CD4-positive, alpha-beta T cell (primary cell): ENCODE measurements at regions not wholly inside any gene's neighbourhood (a gene's known extent, or its start where the extent isn't known, plus 50 kb on each side); places are given as distances from the start of the nearest gene placed in this dataset.

Source experiments
- ATAC-seq: fragments of 200-7000 bp; cut with Tn5 transposase; one replicate; pipeline ENCODE4 v1.10.0; 2022; ENCODE audit warnings: mild to moderate bottlenecking; ENCODE audit not compliant: poor library complexity
- CTCF ChIA-PET: fragments of 350-600 bp; sonication (Branson Sonifier 250); formaldehyde crosslinking; loops from one replicate; lab custom pipeline; 2021; ENCODE audit warnings: antibody characterized with exemption, inconsistent platforms; lab: Charles Lee
- POLR2A ChIA-PET: fragments of 350-600 bp; sonication (Branson Sonifier 250); formaldehyde crosslinking; loops from one replicate; lab custom pipeline; 2021; ENCODE audit warnings: antibody characterized with exemption, inconsistent platforms; lab: Charles Lee
- DNase-seq, 14 experiments: peaks; one replicate each; pipeline ENCODE4 v3.0.0-alpha.2; 2013 to 2020; ENCODE audit warnings: mixed read lengths in 2 of 14
- H3K27ac ChIP-seq, 2 donors: one replicate each; pipeline versions ENCODE4 v1.5.1 to v1.7.0; 2013; ENCODE audit warnings: low read length in 2 of 2, low read depth in 1 of 2, mild to moderate bottlenecking in 1 of 2
- H3K27me3 ChIP-seq, 2 experiments: 1 replicate in 1 of 2; 2 replicates in 1 of 2; pipeline versions ENCODE4 v1.6.1 to v1.7.0; 2013; ENCODE audit warnings: low read length in 2 of 2, control low read depth in 1 of 2, mild to moderate bottlenecking in 1 of 2, moderate library complexity in 1 of 2; ENCODE audit not compliant: insufficient read depth in 2 of 2, control insufficient read depth in 1 of 2
- H3K36me3 ChIP-seq: one replicate; pipeline ENCODE4 v1.6.1; 2013; ENCODE audit warnings: low read length, control low read depth; ENCODE audit not compliant: insufficient read depth
- H3K4me1 ChIP-seq: one replicate; pipeline ENCODE4 v1.6.1; 2013; ENCODE audit warnings: low read length, control low read depth; ENCODE audit not compliant: insufficient read depth
- H3K4me3 ChIP-seq: one replicate; pipeline ENCODE4 v1.5.1; 2013; ENCODE audit warnings: mild to moderate bottlenecking, low read length, moderate library complexity
- H3K9me3 ChIP-seq, 2 experiments: 1 replicate in 1 of 2; 2 replicates in 1 of 2; pipeline versions ENCODE4 v1.6.1 to v1.7.0; 2013; ENCODE audit warnings: low read length in 2 of 2, mild to moderate bottlenecking in 2 of 2, control low read depth in 1 of 2, moderate library complexity in 1 of 2; ENCODE audit not compliant: control insufficient read depth in 1 of 2, insufficient read depth in 1 of 2
- H3K27ac Mint-ChIP-seq: one replicate; pipeline ENCODE4 v1.8.0; 2020; ENCODE audit warnings: mixed read lengths
- H3K27me3 Mint-ChIP-seq: one replicate; pipeline ENCODE4 v1.8.0; 2021; ENCODE audit warnings: mixed read lengths
- H3K36me3 Mint-ChIP-seq: one replicate; pipeline ENCODE4 v1.8.0; 2021; ENCODE audit warnings: low read depth, mixed read lengths
- H3K4me1 Mint-ChIP-seq: one replicate; pipeline ENCODE4 v1.8.0; 2021; ENCODE audit warnings: low read depth, mixed read lengths
- H3K4me3 Mint-ChIP-seq: one replicate; pipeline ENCODE4 v1.8.0; 2020; ENCODE audit warnings: mild to moderate bottlenecking, mixed read lengths
- H3K9me3 Mint-ChIP-seq: one replicate; pipeline ENCODE4 v1.8.0; 2020; ENCODE audit warnings: mixed read lengths
- intact Hi-C, 2 experiments: fragments of 100-400 bp; cut with DNase I in 1 of 2; cut with micrococcal nuclease in 1 of 2; formaldehyde crosslinking; loops; one replicate each; pipeline versions ENCODE4 v1.15.1 to v1.9.0; 2023 to 2025; cut with DNase I, micrococcal nuclease
- TF ChIP-seq, protein P1 (sequence below): fragments of 200-600 bp; IDR thresholded peaks from one replicate; pipeline ENCODE4 v1.8.0; 2022; ENCODE audit warnings: antibody characterized with exemption, mild to moderate bottlenecking

DNA sequence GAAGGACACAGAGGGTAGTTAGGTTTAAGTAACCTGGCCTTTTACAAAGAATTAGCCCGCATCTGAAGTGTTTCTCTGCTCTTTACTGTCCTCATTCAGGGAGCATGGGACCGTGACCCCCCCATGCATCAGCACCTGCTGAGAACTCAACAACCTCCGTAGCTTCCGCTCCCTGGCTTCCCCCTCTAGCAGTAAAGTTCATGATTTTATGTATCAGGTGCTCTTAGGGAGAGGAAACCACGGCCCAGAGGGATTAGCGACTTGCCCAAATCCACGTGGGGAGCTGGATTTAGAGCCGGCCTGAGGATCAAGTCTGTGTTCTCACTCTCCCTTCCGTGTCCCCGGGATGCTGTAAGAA, 284.6 kb upstream of the GATB start:
- Mint-ChIP-seq H3K9me3 (peaks cover 3% of the 10 kb centered on the region), H3K27me3 (no peaks in the 10 kb centered on the region), H3K4me1 (peaks cover 12% of the 10 kb centered on the region), H3K36me3 (no peaks in the 10 kb centered on the region), H3K27ac (no peak overlapping the region), H3K4me3 (no peak overlapping the region)
- no peaks in the 10 kb centered on the region for H3K36me3 ChIP-seq
- intact Hi-C loops, result no loop called here
- DNase-seq (peak in 1 of 14 experiments; percentile 7), ATAC-seq (no peak)
- CTCF ChIA-PET, result no interaction called here
- peaks cover 0 to 10% of the 10 kb centered on the region in 2 experiments for H3K9me3 ChIP-seq
- POLR2A ChIA-PET, result interaction anchor here (0.6 kb wide), 1 partner anchor 304 kb away, joined by 3 read pairs; no protein-coding TSS in a partner anchor
- H3K27ac ChIP-seq, result no peak overlapping the region
- TF ChIP-seq, protein P1, sequence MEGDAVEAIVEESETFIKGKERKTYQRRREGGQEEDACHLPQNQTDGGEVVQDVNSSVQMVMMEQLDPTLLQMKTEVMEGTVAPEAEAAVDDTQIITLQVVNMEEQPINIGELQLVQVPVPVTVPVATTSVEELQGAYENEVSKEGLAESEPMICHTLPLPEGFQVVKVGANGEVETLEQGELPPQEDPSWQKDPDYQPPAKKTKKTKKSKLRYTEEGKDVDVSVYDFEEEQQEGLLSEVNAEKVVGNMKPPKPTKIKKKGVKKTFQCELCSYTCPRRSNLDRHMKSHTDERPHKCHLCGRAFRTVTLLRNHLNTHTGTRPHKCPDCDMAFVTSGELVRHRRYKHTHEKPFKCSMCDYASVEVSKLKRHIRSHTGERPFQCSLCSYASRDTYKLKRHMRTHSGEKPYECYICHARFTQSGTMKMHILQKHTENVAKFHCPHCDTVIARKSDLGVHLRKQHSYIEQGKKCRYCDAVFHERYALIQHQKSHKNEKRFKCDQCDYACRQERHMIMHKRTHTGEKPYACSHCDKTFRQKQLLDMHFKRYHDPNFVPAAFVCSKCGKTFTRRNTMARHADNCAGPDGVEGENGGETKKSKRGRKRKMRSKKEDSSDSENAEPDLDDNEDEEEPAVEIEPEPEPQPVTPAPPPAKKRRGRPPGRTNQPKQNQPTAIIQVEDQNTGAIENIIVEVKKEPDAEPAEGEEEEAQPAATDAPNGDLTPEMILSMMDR, result no peak
- peaks cover 0 to 4% of the 10 kb centered on the region in 2 experiments for H3K27me3 ChIP-seq
- peaks cover 8% of the 10 kb centered on the region for H3K4me1 ChIP-seq
- H3K4me3 ChIP-seq, result no peak overlapping the region

DNA sequence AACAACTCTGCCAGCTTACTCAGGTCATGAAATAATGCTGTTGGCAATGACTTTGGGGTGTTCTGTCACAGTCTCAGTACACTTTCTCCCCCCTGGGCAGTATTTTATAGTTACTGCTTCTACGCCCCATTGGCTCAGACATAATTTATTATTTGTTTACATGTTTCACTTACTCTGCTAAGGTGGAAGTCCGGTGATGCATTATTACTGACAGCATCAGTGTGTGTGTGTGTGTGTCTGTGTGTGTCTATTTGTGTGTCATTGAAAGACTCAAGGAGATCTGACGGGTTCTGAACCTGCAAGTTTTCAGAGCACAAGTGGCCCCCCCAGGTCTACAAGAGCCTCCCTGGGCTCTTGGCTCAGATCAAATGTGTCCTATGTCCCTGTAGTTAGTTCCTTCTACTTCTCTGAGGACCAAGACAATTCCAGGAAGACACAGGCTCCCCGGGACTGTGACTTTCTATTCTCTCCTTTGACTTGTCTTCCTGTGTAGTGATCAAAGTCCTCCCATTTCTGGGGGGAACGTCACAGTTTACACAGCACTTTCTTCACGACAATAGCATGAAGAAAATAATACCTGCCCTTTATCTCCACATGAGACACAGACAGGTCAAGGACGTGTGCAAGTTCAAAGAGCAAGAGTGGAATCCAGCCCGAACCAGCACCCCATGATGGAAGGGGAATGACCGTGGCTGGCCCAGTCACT, 283.7 kb upstream of the GATB start:
- DNase-seq, result no peak
- no peaks in the 10 kb centered on the region for H3K27me3 Mint-ChIP-seq
- H3K4me3 ChIP-seq, result no peak overlapping the region
- no peak overlapping the region for H3K27ac ChIP-seq
- peaks cover 0 to 4% of the 10 kb centered on the region in 2 experiments for H3K27me3 ChIP-seq
- ATAC-seq, result no peak
- ChIA-PET POLR2A (interaction anchor here (0.6 kb wide), 1 partner anchor 305 kb away, joined by 3 read pairs; no protein-coding TSS in a partner anchor), CTCF (no interaction called here)
- intact Hi-C loops, result no loop called here
- peaks cover 0 to 10% of the 10 kb centered on the region in 2 experiments for H3K9me3 ChIP-seq
- no peaks in the 10 kb centered on the region for H3K36me3 ChIP-seq
- TF ChIP-seq, protein P1, result no peak
- H3K9me3 Mint-ChIP-seq, result peaks cover 3% of the 10 kb centered on the region
- no peaks in the 10 kb centered on the region for H3K36me3 Mint-ChIP-seq
- no peak overlapping the region for H3K27ac Mint-ChIP-seq
- peaks cover 8% of the 10 kb centered on the region for H3K4me1 ChIP-seq
- H3K4me1 Mint-ChIP-seq, result peaks cover 5% of the 10 kb centered on the region
- H3K4me3 Mint-ChIP-seq, result no peak overlapping the region

DNA sequence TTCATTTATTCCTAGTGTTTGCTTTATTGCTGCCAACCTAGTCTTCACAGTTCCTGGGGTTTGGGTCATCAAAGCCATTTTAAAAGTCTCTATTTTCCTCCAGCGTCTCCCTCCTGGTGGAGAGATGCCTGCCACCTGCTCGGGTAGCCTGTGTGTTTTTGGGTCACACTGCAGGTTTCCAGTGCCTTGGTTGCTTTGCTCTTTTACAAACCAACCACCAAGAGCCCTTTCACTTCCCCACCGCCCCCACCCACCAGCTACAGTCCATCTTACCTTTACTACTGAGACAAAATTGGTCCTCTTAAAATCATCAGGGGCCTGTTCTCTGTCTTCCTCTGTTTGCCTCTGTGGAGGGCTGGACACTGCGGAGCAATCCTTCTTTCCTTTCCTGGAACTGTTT, 280.5 kb upstream of the GATB start:
- ChIA-PET POLR2A (no interaction called here), CTCF (no interaction called here)
- Mint-ChIP-seq H3K4me3 (no peak overlapping the region), H3K36me3 (no peaks in the 10 kb centered on the region), H3K9me3 (peaks cover 3% of the 10 kb centered on the region), H3K4me1 (peaks cover 5% of the 10 kb centered on the region), H3K27me3 (no peaks in the 10 kb centered on the region), H3K27ac (no peak overlapping the region)
- Histone ChIP-seq H3K4me3 (no peak overlapping the region), H3K9me3 (peaks cover 0 to 9% of the 10 kb centered on the region in 2 experiments), H3K36me3 (no peaks in the 10 kb centered on the region), H3K4me1 (peaks cover 8% of the 10 kb centered on the region), H3K27me3 (peaks cover 0 to 4% of the 10 kb centered on the region in 2 experiments), H3K27ac (no peak overlapping the region)
- ATAC-seq, result no peak
- TF ChIP-seq, protein P1, result no peak
- DNase-seq, result no peak
- intact Hi-C loops, result no loop called here
